ENCODE measurements at regions not wholly inside any gene's neighbourhood (a gene's known extent, or its start where the extent isn't known, plus 50 kb on each side); places are given as distances from the start of the nearest gene placed in this dataset.

DNA sequence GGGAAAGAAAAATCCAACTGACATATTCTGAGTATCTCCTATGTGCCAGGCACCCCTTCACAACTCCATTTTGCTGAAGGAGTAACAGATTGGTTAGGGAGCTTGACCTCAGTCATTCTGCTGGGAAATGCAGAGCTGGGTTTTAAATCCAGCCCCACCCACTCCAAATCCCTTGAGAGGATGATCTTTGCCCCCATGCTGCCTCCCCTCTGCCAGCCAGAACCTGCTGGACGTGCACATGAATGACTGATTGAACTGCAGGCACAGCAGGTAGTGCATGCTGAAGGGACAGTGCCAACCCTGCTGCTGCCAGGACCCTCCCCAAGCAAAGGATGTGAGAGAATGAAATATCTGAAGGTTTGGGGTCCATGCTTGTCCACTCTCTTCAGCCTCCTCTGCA lies 340.9 kb downstream of the BUD13 start:
- no peak for DNase-seq

DNA sequence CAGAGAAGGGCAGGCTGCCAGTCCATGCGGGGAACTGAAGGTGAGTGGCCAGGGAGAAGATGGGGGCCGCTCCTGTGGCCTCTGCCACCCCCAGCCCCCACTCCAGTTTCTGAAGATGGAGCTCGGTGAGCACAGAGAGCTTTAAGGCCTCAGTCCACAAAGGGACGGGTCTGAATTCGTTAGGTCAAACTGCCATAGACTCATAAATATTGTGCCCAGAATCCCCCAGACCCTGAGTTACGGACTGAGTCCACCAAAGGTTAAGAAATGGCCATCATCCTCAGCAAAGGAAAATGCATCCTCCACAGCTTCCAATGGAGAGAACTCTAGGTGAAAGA lies 344.2 kb downstream of the BUD13 start:
- DNase-seq = no peak

DNA sequence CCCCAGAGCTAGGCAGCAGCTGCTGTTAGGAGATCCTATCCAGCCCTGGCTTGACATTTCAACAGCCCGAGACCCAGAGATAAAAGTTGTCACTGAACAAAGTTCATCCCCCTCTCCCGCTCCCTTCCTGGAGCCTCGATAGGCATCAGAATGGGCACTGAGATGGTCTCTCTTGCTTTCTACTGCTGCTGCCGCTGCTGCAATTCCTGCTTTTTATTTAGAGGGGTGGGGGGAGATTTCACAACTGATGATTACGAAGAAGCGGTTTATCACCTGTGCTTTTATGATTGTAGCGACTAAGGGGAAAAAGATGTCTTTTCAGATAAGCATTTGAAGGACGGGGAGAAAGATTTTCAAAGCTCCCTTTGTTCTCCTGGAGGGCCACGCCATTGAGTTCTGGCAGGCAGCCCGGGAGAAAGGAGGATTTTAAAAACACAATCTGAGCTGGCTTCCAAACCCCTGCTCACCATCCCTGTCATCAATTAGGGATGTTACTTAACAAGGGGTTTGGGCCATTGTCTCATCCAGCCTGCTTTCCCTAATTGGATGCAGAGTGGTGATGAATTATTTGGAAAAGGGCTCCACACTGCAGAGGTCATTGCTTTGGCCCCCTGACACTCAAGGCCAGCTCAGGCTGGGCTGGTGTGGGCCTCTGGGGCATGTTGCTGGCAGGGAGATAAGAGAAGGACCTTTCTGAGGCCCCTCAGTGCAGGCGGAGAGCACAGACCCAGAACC lies 344.7 kb downstream of the BUD13 start:
- peak; percentile 17 for DNase-seq

DNA sequence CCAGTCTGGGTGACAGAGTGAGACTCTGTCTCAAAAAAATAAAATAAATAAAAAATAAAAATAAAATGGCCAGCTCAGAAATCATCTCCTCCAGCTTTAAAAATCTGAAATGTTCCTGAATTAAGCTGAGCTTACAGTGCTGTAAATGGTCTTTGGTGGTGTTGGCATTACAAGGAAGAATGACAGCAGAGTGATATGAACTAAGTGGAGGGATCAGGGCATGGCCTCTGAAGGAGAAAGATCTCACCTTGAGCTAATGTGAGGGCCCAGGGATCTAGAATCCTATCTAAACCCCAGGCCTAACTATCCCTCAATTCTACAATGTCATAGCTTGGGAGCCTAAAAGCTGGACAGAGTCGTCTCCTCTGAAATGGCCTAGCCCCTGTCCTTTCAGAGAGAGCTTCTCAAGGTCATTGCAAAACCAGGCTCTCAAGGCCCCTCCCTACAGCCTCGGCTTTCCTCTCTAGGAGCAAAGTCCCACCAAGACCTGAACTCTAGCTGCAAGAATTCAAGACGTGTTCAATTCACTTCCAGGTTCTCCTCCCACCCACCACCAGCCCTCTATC lies 345.4 kb downstream of the BUD13 start:
- DNase-seq = no peak

DNA sequence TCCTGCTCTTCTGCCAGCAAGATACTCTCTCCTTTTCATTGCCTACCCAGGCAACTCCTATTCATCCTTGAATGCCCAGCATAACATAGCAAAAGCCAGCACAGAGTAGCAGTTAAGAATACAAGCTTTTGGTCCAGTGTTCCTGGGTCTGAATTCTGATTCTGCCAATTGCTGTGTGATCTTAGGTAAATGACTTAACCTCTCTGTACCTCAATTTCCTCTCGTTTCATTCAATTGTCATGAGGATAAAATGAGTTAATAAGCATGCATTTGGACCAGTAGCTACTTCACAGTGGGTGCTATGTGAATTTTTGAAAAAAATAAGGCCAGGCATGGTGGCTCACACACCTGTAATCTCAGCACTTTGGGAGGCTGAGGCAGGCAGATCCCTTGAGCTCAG lies 346.0 kb downstream of the BUD13 start:
- DNase-seq = no peak

DNA sequence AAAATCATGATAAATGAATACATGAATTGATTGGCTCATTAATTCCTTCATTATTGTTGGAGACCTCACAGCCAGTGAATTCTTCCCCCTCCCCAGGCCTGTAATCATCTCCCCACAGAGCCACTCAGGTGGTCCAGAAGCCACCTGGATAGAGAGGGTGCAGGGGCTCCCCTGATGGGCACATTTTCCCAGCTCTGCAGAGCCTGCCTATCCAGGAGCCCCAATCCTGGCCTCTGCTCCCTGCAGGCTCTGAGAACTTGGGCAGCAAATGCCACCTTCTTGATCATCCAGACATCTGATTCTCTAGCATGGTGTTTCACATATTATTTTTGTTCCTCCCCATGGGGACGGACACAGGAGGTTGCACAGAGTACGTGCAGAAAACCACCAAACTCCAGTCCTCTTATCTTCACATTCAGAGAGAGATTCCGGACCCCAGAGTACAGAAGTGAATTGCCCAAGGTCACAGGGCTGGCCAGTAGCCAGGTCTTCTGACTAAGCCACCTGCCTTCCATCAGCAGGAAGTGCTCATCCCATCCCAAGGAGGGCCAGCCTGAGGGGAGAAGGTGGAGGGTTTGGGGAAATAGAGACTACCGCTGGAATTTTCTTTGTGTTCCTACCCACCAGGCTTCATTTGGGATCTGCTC lies 348.0 kb downstream of the BUD13 start:
- no peak for DNase-seq

DNA sequence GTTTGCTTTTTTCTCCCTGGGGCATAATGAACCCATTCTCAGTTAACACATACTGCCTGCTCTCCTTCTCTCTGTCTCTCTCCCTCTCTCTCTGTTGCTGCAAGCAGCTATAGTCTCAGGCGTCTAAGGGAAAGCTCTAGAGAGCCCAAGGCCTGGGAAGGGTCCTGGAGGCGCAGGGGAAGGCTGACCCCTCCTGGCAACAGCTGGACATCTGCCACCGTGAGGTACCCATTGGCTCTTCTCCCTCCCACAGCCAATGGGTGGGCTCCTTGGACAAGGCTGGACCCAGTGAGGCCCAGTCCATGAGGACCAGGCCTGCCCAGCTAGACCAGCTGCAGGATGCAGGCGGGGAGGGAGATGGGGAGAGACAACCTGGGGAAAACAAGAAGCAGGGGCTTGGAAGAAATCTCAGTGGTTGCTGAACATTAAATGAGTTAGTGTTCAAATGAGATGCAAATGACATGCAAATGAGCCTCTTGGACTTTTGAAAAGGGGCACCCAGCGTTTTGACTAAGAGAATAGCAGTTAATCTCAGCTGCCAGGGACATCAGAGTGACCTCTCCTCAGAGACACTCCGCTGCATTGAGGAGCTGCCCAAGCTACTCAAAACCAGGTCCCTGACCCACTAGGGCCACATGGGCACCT lies 349.7 kb downstream of the BUD13 start:
- no peak for DNase-seq

DNA sequence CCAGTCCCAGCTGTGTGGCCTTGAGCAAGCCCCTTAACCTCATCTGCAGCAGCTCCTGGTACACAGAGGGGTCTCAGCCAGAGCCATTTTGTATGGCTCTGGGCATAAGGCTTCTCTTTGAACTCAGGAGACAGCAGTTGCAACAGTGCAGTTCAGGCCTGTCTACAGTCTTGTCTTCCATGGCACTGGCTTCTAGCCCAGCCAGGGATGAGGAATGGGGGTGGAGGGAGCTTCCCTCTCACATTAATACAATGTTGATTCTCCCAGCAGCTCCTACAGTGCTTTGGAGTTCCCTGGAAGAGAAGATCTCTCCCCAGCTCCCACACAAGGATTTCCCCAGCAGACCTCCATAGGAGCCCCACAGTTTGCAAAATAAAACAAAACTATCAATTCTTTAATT lies 350.2 kb downstream of the BUD13 start:
- no peak for DNase-seq

DNA sequence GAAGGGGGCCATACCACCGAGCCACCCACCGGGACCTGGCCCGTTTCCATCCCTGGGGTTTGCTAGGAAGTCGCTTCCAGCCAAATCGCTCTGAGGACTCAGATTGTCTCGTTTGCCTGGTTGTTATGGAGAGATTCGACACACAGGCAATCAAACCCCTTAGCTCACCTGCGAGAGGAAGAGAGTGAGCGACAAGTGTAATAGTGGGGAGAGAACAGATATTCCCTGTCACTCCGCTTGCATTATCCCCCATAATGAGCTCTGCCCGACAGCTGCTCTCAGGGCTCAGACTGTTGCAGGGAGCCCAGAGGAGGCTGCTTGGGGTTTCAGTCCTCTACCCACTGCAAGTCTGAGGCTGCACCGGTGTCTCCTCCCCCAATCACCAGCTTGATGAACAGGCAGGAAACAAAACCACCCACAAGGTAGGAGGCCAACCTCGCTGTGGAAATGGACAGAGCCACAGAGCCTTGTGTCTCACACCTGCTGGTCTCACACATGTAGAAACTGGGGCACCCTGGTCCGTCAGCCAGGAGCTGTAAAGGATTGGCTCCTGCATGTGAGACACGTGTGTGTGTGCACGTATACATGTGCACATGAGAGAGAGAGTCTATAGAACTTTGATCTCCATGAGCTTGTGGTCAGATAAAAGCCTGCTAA lies 351.1 kb downstream of the BUD13 start:
- DNase-seq = peak; percentile 59

DNA sequence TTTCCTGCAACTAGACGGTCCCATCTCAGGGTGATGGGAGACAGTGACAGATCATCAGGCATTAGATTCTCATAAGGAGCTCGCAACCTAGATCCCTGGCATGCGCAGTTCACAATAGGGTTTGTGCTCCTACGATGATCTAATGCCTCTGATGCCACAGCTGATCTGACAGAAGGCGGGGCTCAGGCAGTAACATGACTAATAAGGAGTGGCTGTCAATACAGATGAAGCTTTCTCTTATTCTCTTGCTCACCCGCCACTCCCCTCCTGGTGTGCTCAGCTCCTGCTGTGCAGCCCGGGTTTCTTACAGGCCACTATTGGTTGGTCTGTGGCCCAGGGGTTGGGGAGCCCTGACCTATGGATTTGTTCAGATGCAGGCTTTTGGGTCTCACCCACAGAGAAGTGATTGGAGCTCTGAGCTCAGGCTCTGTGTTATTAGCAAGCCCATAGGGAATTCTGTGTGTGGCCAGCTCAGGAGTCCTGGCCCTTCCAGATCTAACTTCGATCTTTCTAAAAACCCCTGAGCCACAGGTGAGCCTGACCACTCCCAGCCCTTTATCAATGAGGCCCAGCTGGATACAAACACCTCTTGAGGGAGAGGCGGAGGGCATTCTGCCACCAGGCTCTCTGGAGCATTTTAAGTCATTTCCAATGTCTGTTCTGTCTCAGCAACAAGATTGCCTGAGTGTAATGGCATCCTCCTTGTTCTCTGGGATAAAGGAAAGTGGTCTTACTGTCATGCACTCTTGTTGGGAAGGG lies 351.8 kb downstream of the BUD13 start:
- peak; percentile 51 for DNase-seq

DNA sequence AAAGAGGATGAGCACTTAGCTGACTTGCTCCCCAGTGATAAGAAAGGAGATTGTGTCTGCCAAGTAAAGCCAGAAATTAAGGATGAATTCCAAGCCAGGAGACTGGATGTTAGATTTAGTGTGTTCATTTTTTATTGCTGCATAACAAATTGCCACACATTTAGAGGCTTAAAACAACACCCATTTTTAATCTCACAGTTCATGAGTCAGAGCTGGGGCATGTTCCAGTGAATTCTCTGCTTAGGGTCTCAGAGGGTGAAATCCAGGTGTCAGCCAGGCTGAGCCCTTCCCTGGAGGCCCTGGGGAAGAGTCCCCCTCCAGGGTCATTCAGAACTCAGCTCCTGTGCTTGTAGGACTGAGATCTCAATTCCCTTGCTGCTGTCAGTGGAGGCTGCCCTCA lies 352.8 kb downstream of the BUD13 start:
- no peak for DNase-seq

DNA sequence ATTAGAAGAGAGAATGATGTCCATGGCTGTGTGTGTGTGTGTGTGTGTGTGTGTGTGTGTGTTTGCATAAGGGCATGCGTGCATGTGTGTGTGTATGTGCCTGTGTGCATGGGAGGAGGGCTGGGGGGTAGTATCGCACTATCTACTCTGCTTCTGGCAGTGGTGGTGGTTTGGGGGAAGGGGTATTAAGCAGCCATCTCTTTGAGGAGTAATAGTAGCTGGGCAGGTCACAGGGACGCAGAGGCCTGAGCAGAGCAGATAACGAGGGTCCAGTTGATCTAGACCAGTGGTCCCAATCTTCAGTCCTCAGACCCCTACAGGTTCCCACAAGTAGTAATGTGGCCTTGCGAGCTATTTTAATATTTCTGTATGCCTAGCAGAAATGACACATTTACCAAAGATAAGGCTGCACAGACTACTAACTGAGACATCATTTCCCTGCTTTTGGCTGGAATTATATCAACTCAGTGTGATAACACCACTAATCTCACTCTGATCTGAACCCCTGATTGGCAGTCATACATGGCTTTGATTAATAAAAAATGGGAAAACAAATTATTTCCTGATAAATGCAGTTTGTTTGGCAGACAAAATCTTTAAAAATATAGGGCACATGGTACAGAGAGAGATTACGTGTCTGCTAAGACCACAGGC lies 354.3 kb downstream of the BUD13 start:
- DNase-seq = no peak

DNA sequence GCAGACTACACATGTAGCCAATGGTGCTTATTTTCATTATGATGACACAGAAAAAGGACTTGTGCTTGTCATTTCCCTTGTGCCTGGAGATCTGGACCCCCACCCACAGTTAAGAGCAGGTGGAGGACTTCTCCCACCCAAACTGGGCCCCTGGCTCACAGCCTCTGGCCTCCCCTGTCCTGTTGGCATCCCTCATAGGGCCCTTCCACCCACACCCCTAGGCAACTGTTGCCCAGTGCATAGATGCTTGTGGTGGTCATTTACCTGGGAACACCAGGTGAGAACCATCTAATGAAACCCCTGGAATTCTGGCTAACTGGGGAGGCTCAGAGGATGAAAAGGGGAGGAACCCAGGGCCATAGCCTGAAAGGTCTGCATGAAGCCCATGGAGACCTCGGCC lies 355.9 kb downstream of the BUD13 start:
- no peak for DNase-seq

DNA sequence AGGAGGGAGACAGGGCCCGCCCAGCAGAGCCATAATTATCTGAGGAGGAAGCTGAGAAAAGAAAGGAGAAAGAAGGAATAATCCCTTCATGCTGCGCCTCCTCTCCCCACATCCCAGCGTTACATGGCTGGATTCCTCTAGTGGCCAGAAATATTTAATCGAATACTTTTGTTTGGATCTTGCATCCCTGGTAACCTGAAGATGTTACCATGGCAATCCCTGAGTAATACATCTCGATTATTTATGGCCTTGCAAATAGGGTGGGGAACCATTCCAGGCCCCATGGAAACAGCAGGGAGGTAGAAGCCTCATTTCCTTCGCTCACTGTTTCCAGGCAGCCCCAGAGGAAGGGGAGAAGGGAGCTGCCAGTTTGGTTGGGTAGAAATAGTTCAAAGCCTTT lies 357.7 kb downstream of the BUD13 start:
- peak; percentile 75 for DNase-seq

DNA sequence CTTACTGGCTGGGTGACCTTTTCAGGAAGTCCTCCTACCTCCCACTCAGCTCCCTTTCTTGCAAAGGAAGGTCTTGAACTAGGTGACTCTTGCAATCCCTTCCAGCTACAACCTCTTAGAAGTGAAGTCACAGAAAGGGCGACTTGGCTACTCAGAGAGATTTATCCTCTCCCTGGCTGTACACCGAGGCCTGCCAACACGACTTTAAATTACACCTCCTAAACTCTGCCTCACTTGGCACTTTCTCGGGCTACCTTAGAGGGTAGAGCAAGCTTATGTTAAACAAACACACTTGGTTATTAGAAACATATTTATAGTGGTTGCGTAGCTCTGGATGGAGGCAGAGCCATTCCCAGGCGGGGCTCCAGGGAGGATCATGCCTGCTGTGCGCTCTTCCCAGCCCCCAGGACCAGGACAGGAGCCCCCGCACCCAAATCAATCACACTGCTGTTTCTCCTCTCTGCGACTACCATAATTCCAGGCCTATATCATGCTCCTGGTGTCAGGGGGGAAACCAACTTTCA lies 358.4 kb downstream of the BUD13 start:
- no peak for DNase-seq

DNA sequence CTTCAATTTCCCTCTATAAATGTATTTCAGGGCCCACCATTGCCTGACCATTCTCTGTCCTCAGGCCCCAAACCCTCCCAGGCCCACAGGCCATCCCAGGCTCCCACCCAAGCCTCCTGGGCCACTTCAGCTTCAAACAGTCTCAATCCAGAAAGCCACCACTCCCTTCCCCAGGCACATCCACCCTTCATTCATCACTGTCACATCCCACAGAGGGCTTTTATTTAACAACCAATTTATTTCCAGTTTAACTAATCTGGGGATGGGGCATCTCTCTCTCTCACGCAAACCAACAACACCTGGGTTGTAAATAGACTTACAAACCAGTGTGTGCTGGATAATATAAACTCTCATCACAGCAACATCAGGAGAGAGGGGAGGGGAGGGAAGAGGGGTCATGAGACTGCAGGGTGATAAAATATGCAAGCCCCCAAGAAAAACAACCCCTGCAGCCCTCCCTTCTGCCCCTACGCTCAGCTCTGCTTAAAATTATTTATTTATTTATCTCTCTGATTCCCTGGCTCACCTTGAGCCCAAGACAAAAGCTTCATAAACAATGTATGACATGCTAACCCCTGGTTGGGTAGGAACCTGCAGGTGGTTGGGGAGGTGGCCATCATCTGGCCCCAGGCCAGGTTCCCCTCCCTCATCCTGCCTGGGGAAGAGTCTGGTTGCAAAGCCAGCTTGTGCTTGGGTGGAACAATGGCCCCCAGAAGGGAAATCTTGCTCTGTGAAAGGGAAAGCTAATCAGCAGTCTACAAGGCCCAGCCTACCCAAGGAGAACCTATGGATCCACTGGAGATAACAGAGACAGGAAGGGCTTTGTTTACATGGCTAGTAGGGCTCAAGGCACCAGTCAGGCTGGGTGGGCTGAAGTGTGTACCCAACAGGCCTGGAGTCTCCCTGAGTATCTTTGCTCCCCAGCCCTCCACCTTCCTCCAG lies 359.2 kb downstream of the BUD13 start:
- DNase-seq = peak; percentile 82

DNA sequence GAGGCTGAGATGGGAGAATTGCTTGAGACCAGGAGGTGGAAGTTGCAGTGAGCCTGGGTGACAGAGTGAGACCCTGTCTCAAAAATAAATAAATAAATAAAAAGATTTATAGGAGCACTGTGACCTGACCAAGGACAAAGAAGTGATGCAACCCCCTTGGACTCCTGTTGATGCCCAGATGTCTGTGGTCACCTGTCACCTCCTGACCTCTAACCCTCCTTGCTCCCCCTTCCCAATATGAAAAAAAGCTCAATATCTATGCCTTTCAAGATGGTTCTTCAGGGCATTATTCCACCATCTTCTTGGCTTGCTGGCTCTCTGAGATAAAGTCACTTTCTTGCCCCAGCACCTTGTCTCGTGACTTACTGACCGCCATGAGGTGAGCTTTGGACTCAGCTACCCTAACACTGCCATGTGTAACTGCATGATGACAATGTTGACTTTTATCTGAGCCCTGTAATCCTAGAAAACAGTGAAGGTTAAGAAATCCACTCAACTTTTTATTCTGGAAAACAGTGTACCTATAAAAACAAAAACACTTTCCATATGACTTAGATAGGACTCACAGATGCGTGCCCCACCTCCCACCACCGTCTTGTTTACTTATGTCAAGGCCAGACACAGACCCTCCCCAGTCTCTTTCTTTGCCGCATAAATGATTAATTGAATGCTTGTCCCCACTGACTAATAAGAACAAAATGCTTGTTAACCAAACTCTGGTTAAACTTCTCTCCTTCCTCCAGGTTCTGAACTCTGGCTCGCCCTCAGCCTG lies 360.5 kb downstream of the BUD13 start:
- no peak for DNase-seq

DNA sequence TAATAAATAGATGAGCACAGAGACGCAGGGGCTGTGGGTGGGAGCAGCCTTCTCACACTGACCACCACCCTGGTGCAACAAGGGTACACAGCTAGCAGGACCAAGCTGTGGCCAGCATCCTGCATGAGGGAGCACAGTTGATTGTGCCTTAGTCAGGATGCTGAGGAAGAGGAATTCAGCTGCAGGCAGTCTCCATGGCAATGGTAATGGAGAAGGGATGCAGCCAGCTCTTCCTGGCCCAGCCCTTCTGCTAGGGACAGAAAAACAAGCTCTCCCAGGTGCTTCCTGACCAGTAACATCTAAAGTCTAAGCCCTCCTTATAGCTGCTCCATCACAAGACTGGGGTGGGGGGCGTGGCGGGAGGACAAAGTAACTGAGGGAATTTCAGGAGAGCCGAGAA lies 363.5 kb downstream of the BUD13 start:
- peak; percentile 23 for DNase-seq

DNA sequence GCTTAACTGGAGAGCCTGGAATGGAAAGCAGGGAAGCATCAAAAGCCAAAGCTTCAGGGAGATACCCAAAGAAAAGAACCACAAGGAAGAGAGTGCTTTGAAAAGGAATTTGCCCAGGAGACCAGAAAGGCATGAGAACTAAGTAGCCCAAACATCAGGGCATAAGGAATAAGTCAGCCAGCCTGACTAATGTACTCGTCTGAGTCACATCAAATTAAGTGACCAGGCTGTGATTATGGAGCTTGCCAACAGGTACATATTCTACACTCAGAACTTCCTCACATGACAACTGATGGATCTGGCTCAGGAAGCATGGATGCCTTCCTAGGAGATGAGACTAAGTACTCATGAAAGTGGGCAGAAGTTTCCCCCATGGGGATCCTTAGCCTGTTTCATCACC lies 366.7 kb downstream of the BUD13 start:
- DNase-seq = no peak

DNA sequence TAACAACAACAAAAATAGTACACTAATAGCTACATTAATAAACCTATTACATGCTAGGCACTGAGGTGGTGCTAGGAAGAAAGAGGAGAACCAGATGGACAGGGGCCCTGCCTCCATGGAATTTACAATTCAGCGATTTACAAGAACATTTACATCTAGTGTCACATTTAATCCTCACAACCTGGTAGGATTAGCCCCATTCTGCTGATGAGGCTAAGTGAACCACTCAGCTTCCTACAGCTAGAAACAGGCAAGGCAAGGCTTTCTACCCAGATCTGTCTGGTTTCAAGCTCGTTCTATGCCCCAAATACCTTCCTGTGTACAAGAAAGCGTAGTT lies 368.4 kb downstream of the BUD13 start:
- no peak for DNase-seq

Measured in DMS153 (cell line).